ENCODE measurements at regions not wholly inside any gene's neighbourhood (a gene's known extent, or its start where the extent isn't known, plus 50 kb on each side); places are given as distances from the start of the nearest gene placed in this dataset.
"Not testable (repeated sequence)": the region's sequence is repeated elsewhere in the genome, so short reads cannot be mapped to it uniquely, and the experiment has no call there.

GRCh38 chr5:167295681-167296005, 995.8 kb upstream of the WWC1 start:
- no peak for DNase-seq

- DNase-seq, result no peak
Measured at GRCh38 chr5:167296066-167296465, 995.4 kb upstream of the WWC1 start.

GRCh38 chr5:167296661-167297060, 994.8 kb upstream of the WWC1 start:
- no peak for DNase-seq

GRCh38 chr5:167299861-167300260, 991.6 kb upstream of the WWC1 start:
- not testable (repeated sequence) for DNase-seq

- no peak for DNase-seq
Measured at GRCh38 chr5:167303582-167303981, 987.9 kb upstream of the WWC1 start.

- DNase-seq, result no peak
Measured at GRCh38 chr5:167304834-167305469, 986.5 kb upstream of the WWC1 start.

- DNase-seq, result no peak
Measured at GRCh38 chr5:167305591-167306213, 985.7 kb upstream of the WWC1 start.

- no peak for DNase-seq
Measured at GRCh38 chr5:167307042-167307441, 984.4 kb upstream of the WWC1 start.

- no peak for DNase-seq
Measured at GRCh38 chr5:167308466-167308865, 983.0 kb upstream of the WWC1 start.

GRCh38 chr5:167309941-167310517, 981.4 kb upstream of the WWC1 start:
- DNase-seq, result no peak

- no peak for DNase-seq
Measured at GRCh38 chr5:167311340-167311739, 980.1 kb upstream of the WWC1 start.

- DNase-seq, result no peak
Measured at GRCh38 chr5:167312225-167312624, 979.2 kb upstream of the WWC1 start.

- no peak for DNase-seq
Measured at GRCh38 chr5:167315762-167316161, 975.7 kb upstream of the WWC1 start.

- DNase-seq, result no peak
Measured at GRCh38 chr5:167317884-167318283, 973.6 kb upstream of the WWC1 start.

GRCh38 chr5:167319243-167319642, 972.2 kb upstream of the WWC1 start:
- no peak for DNase-seq

GRCh38 chr5:167320019-167320418, 971.4 kb upstream of the WWC1 start:
- DNase-seq, result no peak

GRCh38 chr5:167332309-167332708, 959.1 kb upstream of the WWC1 start:
- no peak for DNase-seq

- DNase-seq, result no peak
Measured at GRCh38 chr5:167336161-167336560, 955.3 kb upstream of the WWC1 start.

GRCh38 chr5:167339205-167339604, 952.2 kb upstream of the WWC1 start:
- no peak for DNase-seq

GRCh38 chr5:167346461-167346860, 945.0 kb upstream of the WWC1 start:
- no peak for DNase-seq

- DNase-seq, result no peak
Measured at GRCh38 chr5:167348251-167348926, 943.1 kb upstream of the WWC1 start.

- DNase-seq, result no peak
Measured at GRCh38 chr5:167348980-167349379, 942.5 kb upstream of the WWC1 start.

- DNase-seq, result no peak
Measured at GRCh38 chr5:167351316-167351715, 940.1 kb upstream of the WWC1 start.

- DNase-seq, result no peak
Measured at GRCh38 chr5:167352801-167353200, 938.6 kb upstream of the WWC1 start.

Measured in NCI-H2029 treated with DMSO at 0.1 percent for 48 hours (cell line).